Natural killer cell treated with Interleukin-12 subunit alpha and Interleukin-12 subunit beta and Interleukin-15 and Interleukin-18, amount 100 ng/mL, for 72 hours (primary cell): ENCODE measurements at regions not wholly inside any gene's neighbourhood (a gene's known extent, or its start where the extent isn't known, plus 50 kb on each side); places are given as distances from the start of the nearest gene placed in this dataset.

Experiments used
- ATAC-seq, 2 donors: fragments of 150-1000 bp; cut with Tn5 transposase in 1 of 2; sonication (Bioruptor Pico), chemical (Tn5 transposase) in 1 of 2; 2 replicates each; pipeline ENCODE4 v1.10.0; 2021
- DNase-seq: peaks from one replicate; pipeline ENCODE4 v3.0.0; 2022; ENCODE audit warnings: low spot score
- H3K27ac Mint-ChIP-seq, 2 donors: 1 replicate in 1 of 2; 2 replicates in 1 of 2; pipeline ENCODE4 v1.8.0; 2022; ENCODE audit warnings: mixed read lengths in 2 of 2, mild to moderate bottlenecking in 1 of 2, moderate library complexity in 1 of 2
- H3K27me3 Mint-ChIP-seq, 2 donors: 1 replicate in 1 of 2; 2 replicates in 1 of 2; pipeline ENCODE4 v1.8.0; 2022; ENCODE audit warnings: mixed read lengths in 2 of 2
- H3K36me3 Mint-ChIP-seq: one replicate; pipeline ENCODE4 v1.8.0; 2022; ENCODE audit warnings: mixed read lengths
- H3K4me1 Mint-ChIP-seq, 2 donors: 1 replicate in 1 of 2; 2 replicates in 1 of 2; pipeline ENCODE4 v1.8.0; 2022; ENCODE audit warnings: low read depth in 2 of 2, mixed read lengths in 2 of 2, mild to moderate bottlenecking in 1 of 2
- H3K4me3 Mint-ChIP-seq: one replicate; pipeline ENCODE4 v1.8.0; 2022; ENCODE audit warnings: mixed read lengths
- H3K9me3 Mint-ChIP-seq: 2 replicates; pipeline ENCODE4 v1.8.0; 2022; ENCODE audit warnings: mixed read lengths

DNA sequence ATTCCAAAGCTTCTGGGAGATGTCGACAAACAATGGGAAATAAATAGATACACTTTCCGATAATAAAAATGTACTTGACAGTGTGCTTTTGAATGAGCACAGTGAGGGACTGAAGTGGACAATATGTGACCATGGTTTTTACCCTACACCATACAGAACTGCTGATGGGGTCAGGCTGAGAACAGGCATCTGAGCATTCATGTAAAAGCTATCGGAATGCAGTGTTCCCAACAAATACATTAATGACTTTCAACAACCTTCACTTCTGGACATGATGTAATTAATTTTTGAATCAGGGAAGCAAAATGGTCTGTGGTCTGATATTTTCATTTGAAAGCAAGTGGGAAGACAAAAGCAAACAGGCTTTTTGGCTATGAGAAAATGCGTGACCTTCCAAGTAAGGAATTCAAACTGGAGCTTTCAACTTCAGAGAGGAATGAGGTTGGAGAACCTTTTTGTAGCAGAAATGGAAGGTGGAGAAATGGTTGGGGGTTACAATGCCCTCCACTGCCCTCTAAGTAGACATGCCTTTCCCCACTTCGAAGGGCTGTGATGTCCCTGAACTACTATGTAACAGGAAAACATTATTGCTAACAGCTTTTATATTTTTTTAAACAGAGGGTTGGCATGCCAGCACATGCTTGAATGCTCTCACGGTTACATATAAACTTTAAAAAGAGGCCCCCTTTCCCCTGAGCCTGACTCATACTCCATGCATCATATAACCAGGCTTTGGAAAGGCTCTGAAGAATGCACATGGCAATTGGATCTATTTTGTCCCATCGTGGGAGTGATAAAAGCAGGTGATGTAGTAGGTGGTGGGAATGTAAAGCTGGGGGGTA is 203.5 kb upstream of the CITED2 start:
- Mint-ChIP-seq H3K4me1 (no peaks in the 10 kb centered on the region), H3K27ac (no peak overlapping the region), H3K9me3 (peaks cover 3% of the 10 kb centered on the region), H3K36me3 (no peaks in the 10 kb centered on the region), H3K4me3 (no peak overlapping the region), H3K27me3 (peaks cover 0 to 3% of the 10 kb centered on the region in 2 donors)
- ATAC-seq, result no peak
- no peak for DNase-seq

DNA sequence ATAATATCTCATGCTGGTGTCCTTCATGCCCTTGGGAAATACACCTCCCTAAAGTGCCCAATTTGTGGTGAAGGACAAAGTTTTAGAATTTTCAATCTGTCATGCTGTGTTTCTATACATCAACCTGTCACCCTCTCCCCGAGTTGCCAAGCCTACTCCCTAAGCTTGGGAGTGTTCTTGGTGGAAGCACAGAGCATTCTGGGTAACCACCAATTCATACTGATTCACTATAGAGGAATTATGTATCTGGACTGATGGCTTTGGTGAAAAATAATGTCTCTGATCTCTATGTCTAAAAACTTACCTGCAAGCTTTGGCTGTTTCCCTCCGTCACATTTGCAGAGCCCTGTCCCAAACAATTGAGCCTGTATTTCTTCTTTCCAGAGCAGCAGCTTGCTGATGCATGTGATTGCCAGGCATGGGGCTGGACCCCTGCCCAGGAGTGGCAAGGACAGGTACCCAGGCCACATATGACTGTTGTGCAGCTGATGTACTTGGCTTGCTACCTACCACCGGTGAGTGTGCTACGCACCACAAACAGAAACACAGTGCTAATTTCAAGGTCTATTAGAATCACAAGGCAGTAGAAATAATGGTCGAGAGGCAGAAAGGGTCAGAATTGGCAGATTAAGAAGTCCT is 202.8 kb upstream of the CITED2 start:
- Mint-ChIP-seq H3K27ac (no peak overlapping the region), H3K4me3 (no peak overlapping the region), H3K27me3 (peaks cover 0 to 3% of the 10 kb centered on the region in 2 donors), H3K4me1 (no peaks in the 10 kb centered on the region), H3K36me3 (no peaks in the 10 kb centered on the region), H3K9me3 (peaks cover 3% of the 10 kb centered on the region)
- ATAC-seq, result peak in 1 of 2 donors; percentile 50
- DNase-seq, result no peak

DNA sequence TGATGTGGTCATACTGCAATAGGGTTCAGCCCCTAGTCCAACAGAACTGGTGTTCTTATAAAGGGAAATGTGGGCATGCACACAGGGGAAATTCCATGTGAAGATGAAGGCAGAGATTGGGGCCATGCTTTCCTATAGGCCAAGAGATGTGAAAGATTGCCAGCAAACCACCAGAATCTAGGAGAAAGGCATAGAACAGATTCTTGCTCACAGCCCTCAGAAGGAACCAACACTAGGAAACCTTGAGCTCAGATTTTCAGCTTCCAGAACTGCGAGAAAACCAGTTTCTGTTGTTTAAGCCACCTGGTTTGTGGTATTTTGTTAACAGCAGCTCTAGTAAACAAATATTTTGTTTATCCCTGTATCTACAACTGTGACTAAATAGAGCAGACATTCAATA is 197.6 kb upstream of the CITED2 start:
- Mint-ChIP-seq H3K9me3 (peaks cover 3% of the 10 kb centered on the region), H3K27ac (no peak overlapping the region), H3K36me3 (no peaks in the 10 kb centered on the region), H3K27me3 (no peaks in the 10 kb centered on the region), H3K4me1 (peaks cover 0 to 7% of the 10 kb centered on the region in 2 donors), H3K4me3 (no peak overlapping the region)
- ATAC-seq, result no peak
- DNase-seq, result no peak

GRCh38 chr6:139570166-139570565 is 195.7 kb upstream of the CITED2 start:
- no peak for ATAC-seq
- no peak overlapping the region for H3K27ac Mint-ChIP-seq
- peaks cover 0 to 7% of the 10 kb centered on the region in 2 donors for H3K4me1 Mint-ChIP-seq
- H3K9me3 Mint-ChIP-seq, result peaks cover 3% of the 10 kb centered on the region
- no peaks in the 10 kb centered on the region for H3K27me3 Mint-ChIP-seq
- no peaks in the 10 kb centered on the region for H3K36me3 Mint-ChIP-seq
- no peak for DNase-seq
- no peak overlapping the region for H3K4me3 Mint-ChIP-seq

DNA sequence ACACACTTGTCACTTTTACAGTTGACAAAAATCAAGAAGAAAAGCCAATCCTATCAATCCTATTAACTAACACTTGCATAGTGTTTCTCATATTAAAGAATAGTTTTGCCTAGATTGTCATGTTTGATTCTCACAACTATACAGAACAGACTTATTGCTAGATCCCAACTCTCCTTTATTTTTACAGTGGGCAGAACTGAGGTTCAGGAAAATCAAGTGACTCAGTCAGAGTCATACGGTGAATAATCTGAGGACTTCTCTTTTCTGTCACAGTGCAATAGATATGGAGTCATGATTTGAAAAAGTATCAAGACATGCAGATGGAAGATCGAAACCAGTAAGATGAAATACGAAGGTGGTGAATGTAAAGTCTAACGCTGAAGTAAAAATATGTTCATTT is 195.1 kb upstream of the CITED2 start:
- Mint-ChIP-seq H3K36me3 (no peaks in the 10 kb centered on the region), H3K27me3 (no peaks in the 10 kb centered on the region), H3K9me3 (peaks cover 3% of the 10 kb centered on the region), H3K4me3 (no peak overlapping the region), H3K27ac (no peak overlapping the region), H3K4me1 (peaks cover 0 to 7% of the 10 kb centered on the region in 2 donors)
- ATAC-seq (no peak), DNase-seq (no peak)

GRCh38 chr6:139568956-139569538 is 194.6 kb upstream of the CITED2 start:
- peaks cover 0 to 7% of the 10 kb centered on the region in 2 donors for H3K4me1 Mint-ChIP-seq
- peaks cover 2% of the 10 kb centered on the region for H3K9me3 Mint-ChIP-seq
- H3K4me3 Mint-ChIP-seq, result no peak overlapping the region
- no peak overlapping the region for H3K27ac Mint-ChIP-seq
- no peaks in the 10 kb centered on the region for H3K36me3 Mint-ChIP-seq
- DNase-seq (no peak), ATAC-seq (no peak)
- no peaks in the 10 kb centered on the region for H3K27me3 Mint-ChIP-seq

DNA sequence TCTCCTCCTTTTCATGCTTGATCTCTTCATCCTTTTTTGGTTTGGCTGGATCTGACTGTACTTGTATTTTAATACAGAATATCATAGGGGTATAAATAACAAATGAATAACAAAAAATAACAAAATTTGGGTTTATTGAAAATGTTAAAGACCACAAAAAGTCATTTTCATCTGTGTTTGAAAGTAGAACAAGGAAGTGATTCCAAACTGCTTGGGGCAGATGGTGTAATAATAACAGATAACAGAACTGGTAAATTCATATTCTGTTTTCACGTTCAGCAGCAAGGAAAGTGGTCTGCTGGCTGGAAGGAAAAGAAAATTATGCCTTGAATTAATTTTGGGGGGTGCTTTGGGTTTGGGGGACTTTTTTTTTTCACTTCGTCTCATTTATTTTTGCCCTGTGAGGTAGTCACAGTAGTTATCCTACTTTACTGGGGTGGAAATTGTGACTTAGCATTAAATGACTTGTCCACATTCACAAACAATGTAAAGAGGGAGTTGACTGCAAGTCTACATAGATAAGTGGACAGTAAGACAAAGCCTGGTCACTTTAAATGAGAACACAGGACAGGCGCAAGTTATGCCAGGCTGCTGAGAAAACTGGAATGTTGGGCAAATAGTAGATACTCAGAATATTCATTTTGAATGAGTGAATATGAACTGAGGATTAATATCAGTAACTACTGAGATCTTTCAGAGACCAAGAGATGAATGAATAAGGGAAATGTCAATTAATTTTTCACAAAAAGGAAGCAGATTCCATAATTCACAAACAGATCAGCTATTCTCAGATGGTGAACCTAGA is 193.9 kb upstream of the CITED2 start:
- H3K36me3 Mint-ChIP-seq, result no peaks in the 10 kb centered on the region
- no peak overlapping the region for H3K27ac Mint-ChIP-seq
- DNase-seq, result no peak
- H3K27me3 Mint-ChIP-seq, result no peaks in the 10 kb centered on the region
- ATAC-seq, result no peak
- H3K4me1 Mint-ChIP-seq, result peaks cover 0 to 7% of the 10 kb centered on the region in 2 donors
- H3K4me3 Mint-ChIP-seq, result no peak overlapping the region
- no peaks in the 10 kb centered on the region for H3K9me3 Mint-ChIP-seq

DNA sequence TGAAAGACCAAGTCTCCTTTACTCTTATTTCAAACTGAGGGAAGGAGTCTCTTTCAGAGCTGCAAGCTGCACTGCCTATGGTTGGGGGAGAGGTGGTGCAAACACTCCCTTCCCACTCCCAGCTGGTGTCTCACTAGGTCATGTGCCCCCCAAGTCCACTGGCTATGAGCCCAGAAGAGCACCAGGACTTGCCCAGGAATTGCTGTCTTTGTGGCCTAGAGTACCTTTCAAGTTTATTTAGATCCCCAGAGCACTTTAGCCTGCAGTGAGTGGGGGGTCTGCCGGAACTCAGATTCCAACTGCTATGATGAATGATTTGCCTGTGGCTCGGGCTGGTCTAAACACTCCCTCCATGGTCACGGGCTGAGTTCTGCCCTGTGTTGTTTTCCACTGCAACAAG is 192.6 kb upstream of the CITED2 start:
- H3K4me1 Mint-ChIP-seq, result peaks cover 0 to 7% of the 10 kb centered on the region in 2 donors
- ATAC-seq, result no peak
- H3K9me3 Mint-ChIP-seq, result no peaks in the 10 kb centered on the region
- no peak for DNase-seq
- no peaks in the 10 kb centered on the region for H3K36me3 Mint-ChIP-seq
- H3K27me3 Mint-ChIP-seq, result no peaks in the 10 kb centered on the region
- no peak overlapping the region for H3K27ac Mint-ChIP-seq
- no peak overlapping the region for H3K4me3 Mint-ChIP-seq

DNA sequence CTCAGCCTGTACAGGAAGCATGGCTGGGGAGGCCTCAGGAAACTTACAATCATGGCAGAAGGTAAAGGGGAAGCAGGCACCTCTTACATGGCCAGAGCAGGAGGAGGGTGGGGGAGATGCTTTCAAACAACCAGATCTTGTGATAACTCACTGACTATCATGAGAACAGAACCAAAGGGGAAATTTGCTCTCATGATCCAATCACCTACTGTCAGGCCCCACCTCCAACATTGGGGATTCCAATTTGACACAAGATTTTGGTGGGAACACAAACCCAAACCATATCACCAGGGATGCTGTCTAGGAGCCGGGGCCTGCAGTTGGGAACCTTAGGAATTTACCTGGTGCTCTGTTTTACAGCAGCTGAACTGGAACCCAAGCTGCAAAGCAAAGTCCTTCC is 191.1 kb upstream of the CITED2 start:
- Mint-ChIP-seq H3K27me3 (no peaks in the 10 kb centered on the region), H3K4me3 (no peak overlapping the region), H3K4me1 (peaks cover 0 to 7% of the 10 kb centered on the region in 2 donors), H3K27ac (no peak overlapping the region), H3K9me3 (no peaks in the 10 kb centered on the region), H3K36me3 (peaks cover 7% of the 10 kb centered on the region)
- DNase-seq (no peak), ATAC-seq (no peak)

DNA sequence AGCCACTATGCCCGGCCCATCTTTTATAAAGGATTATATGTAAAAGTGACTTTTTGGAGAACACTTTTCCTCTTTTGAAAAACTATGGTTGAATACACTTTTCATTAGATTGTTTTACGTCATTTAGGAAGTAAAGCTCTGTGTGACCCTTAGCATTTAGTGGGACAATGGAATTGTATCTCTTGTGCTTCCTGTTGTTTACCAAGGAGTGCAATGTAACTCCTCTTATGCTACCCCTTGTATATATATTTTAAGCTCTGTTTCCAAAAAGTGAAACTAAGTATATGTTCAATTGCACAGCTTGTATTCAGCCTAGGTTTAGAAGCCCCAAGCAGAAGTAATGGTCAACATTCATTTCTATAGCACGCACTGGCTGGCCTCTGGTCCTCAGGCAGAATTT is 183.1 kb upstream of the CITED2 start:
- Mint-ChIP-seq H3K36me3 (peaks cover 8% of the 10 kb centered on the region), H3K27ac (no peak overlapping the region), H3K27me3 (no peaks in the 10 kb centered on the region), H3K4me3 (no peak overlapping the region), H3K4me1 (no peaks in the 10 kb centered on the region), H3K9me3 (no peaks in the 10 kb centered on the region)
- no peak for ATAC-seq
- no peak for DNase-seq

DNA sequence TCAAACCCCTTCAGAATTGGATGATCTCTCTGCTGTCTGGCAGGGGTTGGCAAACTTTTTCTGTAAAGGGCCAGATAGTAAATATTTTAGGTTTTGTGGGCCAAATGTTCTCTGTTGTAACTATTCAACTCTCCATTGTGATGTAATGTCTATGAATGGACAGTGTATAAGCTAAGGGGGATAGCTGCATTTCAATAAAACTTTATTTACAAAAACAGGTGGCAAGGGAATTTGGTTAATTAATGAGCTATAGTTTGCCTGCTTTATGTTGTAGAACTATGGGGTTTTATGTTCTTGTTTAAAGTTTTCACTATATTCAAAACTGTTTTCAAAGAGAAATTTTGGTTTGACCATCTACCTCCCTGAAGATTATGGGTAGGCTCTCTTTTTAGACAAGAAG is 182.1 kb upstream of the CITED2 start:
- ATAC-seq, result no peak

GRCh38 chr6:139553916-139554315 is 179.5 kb upstream of the CITED2 start:
- peaks cover 3 to 7% of the 10 kb centered on the region in 2 donors for H3K27me3 Mint-ChIP-seq
- DNase-seq, result no peak
- no peaks in the 10 kb centered on the region for H3K9me3 Mint-ChIP-seq
- no peak for ATAC-seq
- H3K4me1 Mint-ChIP-seq, result no peaks in the 10 kb centered on the region
- no peak overlapping the region for H3K27ac Mint-ChIP-seq
- H3K36me3 Mint-ChIP-seq, result no peaks in the 10 kb centered on the region
- H3K4me3 Mint-ChIP-seq, result no peak overlapping the region

More for the DNA sequence above, 182.1 kb upstream of the CITED2 start:
- Mint-ChIP-seq H3K36me3 (peaks cover 8% of the 10 kb centered on the region), H3K4me3 (no peak overlapping the region), H3K9me3 (no peaks in the 10 kb centered on the region), H3K27ac (no peak overlapping the region), H3K4me1 (no peaks in the 10 kb centered on the region), H3K27me3 (peaks cover 2 to 4% of the 10 kb centered on the region in 2 donors)
- no peak for DNase-seq

GRCh38 chr6:139551376-139551775 is 176.9 kb upstream of the CITED2 start:
- Mint-ChIP-seq H3K4me3 (no peak overlapping the region), H3K27ac (no peak overlapping the region), H3K27me3 (peaks cover 3 to 7% of the 10 kb centered on the region in 2 donors), H3K9me3 (no peaks in the 10 kb centered on the region), H3K36me3 (no peaks in the 10 kb centered on the region), H3K4me1 (no peaks in the 10 kb centered on the region)
- DNase-seq (no peak), ATAC-seq (no peak)
